NCI-H1417 (cell line): ENCODE measurements at regions not wholly inside any gene's neighbourhood (a gene's known extent, or its start where the extent isn't known, plus 50 kb on each side); places are given as distances from the start of the nearest gene placed in this dataset.

Source experiments
- DNase-seq, 3 experiments: peaks; one replicate each; lab custom pipeline; 2025; lab: John Stamatoyannopoulos, UW

GRCh38 chr3:193780397-193780796 is 187.4 kb downstream of the OPA1 start:
- no peak for DNase-seq

DNA sequence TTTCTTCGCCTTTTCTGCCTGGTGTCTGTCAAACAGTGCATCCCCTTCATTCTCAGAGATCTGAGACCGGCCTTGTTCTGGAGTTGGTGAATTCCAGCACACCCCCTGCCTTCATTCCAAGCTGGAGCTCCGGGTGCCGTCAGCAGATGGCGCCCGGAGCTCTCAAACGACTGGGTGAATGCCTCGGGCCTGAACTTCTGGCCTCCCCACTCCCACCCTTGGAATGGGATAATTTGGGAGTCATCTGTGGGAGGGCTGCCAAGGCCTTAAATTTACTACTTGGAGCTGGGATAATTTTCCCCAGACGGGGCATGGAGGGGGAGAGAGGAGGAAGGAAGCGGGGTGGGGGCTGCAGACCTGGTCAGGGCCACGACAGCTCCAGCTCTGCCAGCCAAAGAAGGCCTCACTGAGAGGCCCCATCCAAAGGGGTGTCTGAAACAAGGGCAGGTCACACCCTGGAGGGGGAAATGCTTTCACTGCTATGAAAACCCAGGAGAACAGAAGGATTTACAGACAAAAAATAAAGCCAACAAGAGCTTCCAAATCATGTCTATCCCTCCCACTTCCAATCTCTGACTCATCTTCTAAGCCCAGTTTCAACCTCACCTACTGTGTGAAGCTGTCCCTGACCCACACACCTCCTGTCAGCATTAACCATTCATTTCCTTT is 187.9 kb downstream of the OPA1 start:
- DNase-seq: peak; percentile 15 to 82 (median 60)

- no peak for DNase-seq
These were observed 189.3 kb downstream of the OPA1 start for GRCh38 chr3:193782276-193782647.

DNA sequence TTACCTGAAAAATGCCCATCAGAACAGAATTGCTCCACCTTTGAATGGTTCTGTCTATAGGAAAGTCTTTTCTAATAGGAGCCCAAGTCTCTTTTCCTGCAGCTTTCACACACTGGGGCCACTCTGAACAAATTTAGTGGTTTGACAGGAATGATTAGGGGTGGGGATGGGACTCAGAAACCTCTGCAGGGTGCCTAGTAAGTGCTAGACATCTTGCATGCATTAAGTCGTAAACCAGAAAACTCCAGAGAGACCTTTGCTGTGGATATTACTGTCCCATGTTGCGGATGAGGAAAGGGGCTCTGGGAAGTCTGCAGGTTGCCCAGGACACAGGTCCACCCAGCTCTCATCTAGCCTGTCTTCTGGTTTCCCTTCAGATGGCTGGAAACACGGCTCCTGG is 189.7 kb downstream of the OPA1 start:
- no peak for DNase-seq

DNA sequence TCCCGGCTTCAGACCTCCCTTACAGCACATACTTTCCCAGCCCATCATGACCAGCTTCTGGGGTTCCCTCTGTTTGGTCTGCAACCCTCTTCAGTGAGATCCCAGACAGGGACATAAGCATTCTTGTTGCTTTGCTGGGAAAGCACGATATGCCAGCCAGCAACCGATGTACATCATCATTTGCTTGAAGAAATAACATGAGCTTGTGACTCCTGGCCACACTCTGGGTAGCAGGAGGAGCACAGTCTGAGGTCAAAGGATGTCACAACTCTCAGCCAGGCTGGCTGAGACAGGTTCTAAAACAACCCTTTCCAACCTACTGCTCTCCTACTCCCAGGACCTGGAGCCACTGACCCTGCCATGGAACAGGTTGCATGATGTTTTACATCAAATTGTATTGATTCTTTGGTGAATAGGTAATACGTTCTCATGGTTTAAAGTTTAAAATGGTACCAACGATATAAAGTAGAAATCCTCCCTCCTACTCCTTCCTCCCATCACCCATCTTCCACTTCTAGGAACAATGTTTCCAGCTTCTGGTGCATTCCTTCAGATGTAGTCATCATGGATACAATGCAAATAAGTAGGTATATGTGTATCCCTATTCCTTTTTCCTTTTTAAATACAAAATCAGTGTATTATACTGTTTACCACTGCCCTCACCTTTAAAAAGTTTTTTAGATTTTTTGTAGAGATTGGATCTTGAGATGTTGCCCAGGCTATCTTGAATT is 190.3 kb downstream of the OPA1 start:
- no peak for DNase-seq

DNA sequence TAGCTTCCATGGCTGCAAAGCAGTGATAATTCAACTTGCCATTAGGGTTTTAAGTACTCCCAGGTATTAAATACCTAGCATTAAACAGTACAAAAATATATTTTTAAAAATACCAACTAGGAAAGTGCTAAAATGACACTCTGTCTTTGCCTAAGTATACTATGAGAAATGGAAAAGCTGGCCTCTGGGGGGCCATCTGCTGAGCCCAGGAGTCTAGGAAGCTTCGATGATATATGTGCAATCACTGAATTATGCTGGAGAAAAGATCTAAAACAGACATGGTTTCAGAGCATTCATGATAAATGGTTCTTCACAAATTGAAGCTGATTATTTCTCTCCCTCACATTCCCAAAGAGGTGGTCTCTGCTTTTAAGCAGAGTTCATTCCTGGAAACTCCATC is 191.8 kb downstream of the OPA1 start:
- DNase-seq: no peak

DNA sequence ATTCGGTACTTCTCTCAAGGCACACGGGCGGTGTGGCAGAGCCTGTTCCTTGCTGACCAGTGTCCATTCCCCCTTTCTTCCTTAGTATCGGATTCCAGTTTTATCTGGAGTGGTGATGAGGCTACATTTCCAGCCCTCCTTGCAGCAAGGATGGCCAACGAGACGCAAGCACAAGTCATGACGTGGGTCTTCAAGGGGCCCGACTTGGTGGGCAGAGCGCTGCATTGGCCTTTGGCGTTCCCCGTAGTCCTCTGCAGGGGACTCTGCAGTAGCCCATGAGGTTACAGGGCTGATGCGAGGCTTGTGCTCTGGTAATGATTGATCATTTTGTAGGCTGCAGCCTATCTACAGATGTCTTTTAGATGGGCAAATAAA is 194.5 kb downstream of the OPA1 start:
- no peak for DNase-seq

- DNase-seq: peak in 2 of 3 experiments; percentile 59 to 73
These were observed 195.4 kb downstream of the OPA1 start for GRCh38 chr3:193788189-193788991.

- no peak for DNase-seq
These were observed 196.4 kb downstream of the OPA1 start for GRCh38 chr3:193789455-193789854.

GRCh38 chr3:193790086-193790990 is 197.3 kb downstream of the OPA1 start:
- no peak for DNase-seq

GRCh38 chr3:193791041-193792032 is 198.3 kb downstream of the OPA1 start:
- DNase-seq: peak; percentile 44 to 73 (median 59)

DNA sequence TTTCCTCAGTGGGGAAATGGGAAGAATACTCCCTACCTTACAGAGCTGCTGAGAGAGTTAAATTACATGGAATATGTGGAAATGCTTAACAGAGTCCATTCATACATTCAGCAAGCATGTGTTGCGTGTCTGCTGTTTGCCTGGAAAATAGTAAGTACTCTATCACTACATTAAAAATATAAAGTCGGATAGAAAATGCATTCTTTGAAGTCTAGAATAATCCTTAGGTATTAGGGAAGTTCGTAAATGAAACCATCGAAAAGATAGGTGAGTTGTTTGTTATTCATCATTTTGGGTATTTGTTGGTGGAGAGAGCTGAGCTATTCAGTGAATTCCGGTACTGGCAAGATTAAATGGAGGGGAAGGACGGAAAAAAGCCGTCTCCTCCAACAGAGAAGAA is 200.1 kb downstream of the OPA1 start:
- no peak for DNase-seq

- DNase-seq: no peak
These were observed 201.2 kb downstream of the OPA1 start for GRCh38 chr3:193794002-193794881.

DNA sequence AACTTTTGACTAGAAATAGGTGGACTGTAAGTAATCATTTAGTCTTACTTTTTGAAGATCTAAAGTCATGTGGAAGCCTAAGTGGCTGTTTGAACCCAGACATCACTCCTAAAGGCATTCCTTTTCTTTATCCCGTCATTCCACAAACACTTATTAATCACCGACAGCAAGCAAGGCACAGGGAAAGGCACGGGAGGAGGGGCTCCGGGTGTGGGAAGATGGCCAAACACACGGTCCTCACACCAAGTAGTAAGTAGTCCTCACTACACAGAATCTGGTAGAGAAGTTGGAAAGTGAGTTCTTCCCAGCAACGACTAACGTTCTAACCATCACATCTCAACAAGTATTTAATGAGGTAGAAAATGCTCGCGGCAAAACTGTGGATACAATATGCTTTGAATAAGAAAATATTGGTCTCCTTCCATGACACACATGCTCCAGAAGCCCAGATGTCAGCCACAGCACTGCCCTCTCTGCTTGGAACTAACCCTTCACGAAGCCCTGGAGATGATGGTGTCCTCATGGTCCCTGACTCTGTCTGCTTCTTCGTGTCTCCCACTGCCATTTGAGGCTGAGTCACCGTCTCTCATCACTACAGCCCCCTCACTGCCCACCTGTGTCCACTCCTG is 202.2 kb downstream of the OPA1 start:
- no peak for DNase-seq

DNA sequence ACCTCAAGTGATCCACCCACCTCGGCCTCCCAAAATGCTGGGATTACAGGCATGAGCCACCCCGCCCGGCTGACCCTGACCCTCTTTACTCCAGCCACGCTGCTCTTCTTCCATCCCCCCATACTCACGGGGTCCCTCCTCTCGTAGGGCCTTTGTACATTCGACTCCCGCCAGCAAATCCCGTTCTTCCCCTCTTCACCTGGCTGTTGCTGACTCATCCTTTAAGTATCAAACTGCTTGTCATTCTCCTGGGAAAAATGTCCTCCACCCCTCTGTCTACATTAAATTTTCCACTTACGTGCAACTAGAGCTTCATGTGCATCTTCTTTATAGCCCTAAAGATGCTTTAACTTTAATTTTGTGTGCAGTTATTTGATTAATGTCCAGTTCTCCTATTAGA is 203.1 kb downstream of the OPA1 start:
- no peak for DNase-seq

GRCh38 chr3:193797566-193797965 is 204.6 kb downstream of the OPA1 start:
- no peak for DNase-seq

DNA sequence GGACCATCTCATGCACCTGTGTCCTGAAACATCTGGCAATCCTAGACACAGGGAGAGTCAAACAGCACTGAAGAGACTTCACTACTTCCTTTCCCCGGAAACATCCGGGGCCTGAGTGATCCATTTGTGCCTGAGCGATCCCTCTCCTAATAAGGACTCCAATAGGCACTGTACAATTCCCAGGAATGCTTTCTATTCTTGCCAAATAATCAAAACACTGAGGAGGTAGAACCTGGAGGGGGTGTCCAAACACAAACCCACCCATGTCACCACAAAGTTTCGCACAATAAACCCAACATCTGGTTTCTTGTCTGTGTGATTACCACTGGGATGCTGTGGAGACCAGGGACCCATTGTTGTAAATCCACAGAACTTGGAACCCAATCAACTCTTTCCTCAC is 205.0 kb downstream of the OPA1 start:
- no peak for DNase-seq

GRCh38 chr3:193800138-193801043 is 207.4 kb downstream of the OPA1 start:
- no peak for DNase-seq
